HG03565 (cell line): ENCODE measurements at regions not wholly inside any gene's neighbourhood (a gene's known extent, or its start where the extent isn't known, plus 50 kb on each side); places are given as distances from the start of the nearest gene placed in this dataset.

ENCODE experiments used
- ATAC-seq: cut with Tn5 transposase; IDR thresholded peaks from one replicate; pipeline ENCODE4 v1.9.1; 2021; ENCODE audit warnings: mild to moderate bottlenecking, moderate library complexity; ENCODE audit not compliant: unreplicated experiment

GRCh38 chr4:83172371-83172770, 57.8 kb upstream of the PLAC8 start:
- ATAC-seq, result no peak

GRCh38 chr4:83171436-83172039, 57.0 kb upstream of the PLAC8 start:
- ATAC-seq, result no peak

GRCh38 chr4:83170952-83171399, 56.4 kb upstream of the PLAC8 start:
- ATAC-seq, result no peak
